ENCODE measurements at regions not wholly inside any gene's neighbourhood (a gene's known extent, or its start where the extent isn't known, plus 50 kb on each side); places are given as distances from the start of the nearest gene placed in this dataset.

GRCh38 chr2:15790326-15790725 lies 150.0 kb upstream of the MYCN start:
- TF ChIP-seq, protein P1, sequence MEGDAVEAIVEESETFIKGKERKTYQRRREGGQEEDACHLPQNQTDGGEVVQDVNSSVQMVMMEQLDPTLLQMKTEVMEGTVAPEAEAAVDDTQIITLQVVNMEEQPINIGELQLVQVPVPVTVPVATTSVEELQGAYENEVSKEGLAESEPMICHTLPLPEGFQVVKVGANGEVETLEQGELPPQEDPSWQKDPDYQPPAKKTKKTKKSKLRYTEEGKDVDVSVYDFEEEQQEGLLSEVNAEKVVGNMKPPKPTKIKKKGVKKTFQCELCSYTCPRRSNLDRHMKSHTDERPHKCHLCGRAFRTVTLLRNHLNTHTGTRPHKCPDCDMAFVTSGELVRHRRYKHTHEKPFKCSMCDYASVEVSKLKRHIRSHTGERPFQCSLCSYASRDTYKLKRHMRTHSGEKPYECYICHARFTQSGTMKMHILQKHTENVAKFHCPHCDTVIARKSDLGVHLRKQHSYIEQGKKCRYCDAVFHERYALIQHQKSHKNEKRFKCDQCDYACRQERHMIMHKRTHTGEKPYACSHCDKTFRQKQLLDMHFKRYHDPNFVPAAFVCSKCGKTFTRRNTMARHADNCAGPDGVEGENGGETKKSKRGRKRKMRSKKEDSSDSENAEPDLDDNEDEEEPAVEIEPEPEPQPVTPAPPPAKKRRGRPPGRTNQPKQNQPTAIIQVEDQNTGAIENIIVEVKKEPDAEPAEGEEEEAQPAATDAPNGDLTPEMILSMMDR (IDR thresholded peaks at IDR 0.05) = no peak
- no peak for TF ChIP-seq POLR2A (IDR thresholded peaks at IDR 0.05)
